ENCODE measurements at regions not wholly inside any gene's neighbourhood (a gene's known extent, or its start where the extent isn't known, plus 50 kb on each side); places are given as distances from the start of the nearest gene placed in this dataset.

DNA sequence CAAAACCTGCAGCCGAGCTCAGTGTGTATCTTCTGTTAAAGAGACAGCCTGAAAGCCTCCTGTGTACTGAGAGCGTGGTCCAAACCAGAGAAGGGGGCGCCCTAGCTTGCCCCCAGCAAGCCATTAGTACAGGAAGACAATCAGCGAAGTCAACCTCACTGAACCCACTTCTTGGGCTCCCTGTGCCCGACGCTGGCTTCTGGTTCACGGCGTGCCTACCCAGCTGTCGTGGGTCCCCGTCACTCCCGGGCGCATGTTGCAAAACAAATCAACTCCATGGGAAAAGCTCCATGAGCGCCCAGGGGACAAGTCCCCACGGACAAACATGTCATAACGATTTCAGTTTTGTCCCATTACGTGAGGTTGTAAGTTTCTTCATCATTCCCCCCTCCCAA lies 326.9 kb downstream of the SH3GL2 start:
- ATAC-seq (peak; percentile 12), DNase-seq (ENCODE audit: low spot score) (peak; percentile 15)
- TF ChIP-seq, protein P1, sequence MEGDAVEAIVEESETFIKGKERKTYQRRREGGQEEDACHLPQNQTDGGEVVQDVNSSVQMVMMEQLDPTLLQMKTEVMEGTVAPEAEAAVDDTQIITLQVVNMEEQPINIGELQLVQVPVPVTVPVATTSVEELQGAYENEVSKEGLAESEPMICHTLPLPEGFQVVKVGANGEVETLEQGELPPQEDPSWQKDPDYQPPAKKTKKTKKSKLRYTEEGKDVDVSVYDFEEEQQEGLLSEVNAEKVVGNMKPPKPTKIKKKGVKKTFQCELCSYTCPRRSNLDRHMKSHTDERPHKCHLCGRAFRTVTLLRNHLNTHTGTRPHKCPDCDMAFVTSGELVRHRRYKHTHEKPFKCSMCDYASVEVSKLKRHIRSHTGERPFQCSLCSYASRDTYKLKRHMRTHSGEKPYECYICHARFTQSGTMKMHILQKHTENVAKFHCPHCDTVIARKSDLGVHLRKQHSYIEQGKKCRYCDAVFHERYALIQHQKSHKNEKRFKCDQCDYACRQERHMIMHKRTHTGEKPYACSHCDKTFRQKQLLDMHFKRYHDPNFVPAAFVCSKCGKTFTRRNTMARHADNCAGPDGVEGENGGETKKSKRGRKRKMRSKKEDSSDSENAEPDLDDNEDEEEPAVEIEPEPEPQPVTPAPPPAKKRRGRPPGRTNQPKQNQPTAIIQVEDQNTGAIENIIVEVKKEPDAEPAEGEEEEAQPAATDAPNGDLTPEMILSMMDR (IDR thresholded peaks at IDR 0.05), result no peak
- TF ChIP-seq, protein P2, sequence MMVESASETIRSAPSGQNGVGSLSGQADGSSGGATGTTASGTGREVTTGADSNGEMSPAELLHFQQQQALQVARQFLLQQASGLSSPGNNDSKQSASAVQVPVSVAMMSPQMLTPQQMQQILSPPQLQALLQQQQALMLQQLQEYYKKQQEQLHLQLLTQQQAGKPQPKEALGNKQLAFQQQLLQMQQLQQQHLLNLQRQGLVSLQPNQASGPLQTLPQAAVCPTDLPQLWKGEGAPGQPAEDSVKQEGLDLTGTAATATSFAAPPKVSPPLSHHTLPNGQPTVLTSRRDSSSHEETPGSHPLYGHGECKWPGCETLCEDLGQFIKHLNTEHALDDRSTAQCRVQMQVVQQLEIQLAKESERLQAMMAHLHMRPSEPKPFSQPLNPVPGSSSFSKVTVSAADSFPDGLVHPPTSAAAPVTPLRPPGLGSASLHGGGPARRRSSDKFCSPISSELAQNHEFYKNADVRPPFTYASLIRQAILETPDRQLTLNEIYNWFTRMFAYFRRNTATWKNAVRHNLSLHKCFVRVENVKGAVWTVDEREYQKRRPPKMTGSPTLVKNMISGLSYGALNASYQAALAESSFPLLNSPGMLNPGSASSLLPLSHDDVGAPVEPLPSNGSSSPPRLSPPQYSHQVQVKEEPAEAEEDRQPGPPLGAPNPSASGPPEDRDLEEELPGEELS (CRISPR knock-in tag; IDR thresholded peaks at IDR 0.05), result no peak
- TF ChIP-seq, protein P3, sequence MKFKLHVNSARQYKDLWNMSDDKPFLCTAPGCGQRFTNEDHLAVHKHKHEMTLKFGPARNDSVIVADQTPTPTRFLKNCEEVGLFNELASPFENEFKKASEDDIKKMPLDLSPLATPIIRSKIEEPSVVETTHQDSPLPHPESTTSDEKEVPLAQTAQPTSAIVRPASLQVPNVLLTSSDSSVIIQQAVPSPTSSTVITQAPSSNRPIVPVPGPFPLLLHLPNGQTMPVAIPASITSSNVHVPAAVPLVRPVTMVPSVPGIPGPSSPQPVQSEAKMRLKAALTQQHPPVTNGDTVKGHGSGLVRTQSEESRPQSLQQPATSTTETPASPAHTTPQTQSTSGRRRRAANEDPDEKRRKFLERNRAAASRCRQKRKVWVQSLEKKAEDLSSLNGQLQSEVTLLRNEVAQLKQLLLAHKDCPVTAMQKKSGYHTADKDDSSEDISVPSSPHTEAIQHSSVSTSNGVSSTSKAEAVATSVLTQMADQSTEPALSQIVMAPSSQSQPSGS (CRISPR knock-in tag; IDR thresholded peaks at IDR 0.05; ENCODE audit: borderline replicate concordance, low read depth), result no peak
- TF ChIP-seq, protein P4, sequence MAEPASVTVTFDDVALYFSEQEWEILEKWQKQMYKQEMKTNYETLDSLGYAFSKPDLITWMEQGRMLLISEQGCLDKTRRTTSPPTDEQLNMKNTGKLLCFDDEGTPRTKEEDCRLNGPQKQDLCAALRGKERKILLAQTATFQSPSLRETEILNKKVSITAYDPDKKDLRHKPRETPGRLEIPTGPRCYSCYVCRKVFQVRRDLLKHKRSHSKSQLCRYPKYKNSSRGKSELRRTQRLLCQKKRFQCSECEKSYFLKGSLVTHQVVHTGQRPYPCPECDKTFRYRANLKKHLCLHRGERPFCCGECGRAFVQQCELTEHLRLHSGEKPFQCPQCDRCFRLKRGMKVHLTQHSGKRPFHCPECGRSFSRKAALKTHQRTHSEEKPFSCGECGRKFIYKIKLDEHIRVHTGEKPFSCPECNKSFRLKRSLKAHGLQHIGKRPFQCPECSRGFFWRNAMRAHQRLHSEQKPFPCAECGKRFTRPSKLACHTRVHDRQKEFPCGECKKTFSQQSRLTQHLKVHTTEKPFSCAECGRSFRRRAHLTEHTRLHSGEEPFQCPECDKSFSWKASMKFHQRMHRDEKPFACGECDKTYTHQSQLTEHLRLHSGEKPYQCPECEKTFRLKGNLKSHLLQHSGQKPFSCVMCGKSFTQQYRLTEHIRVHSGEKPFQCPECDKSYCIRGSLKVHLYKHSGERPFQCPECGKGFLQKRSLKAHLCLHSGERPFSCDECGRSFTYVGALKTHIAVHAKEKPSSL (CRISPR knock-in tag; conservative IDR thresholded peaks at IDR 0.05), result no peak
- TF ChIP-seq ZNF232 (CRISPR knock-in tag; IDR thresholded peaks at IDR 0.05) (no peak), GTF2I (CRISPR knock-in tag; conservative IDR thresholded peaks at IDR 0.05) (no peak), ZNF416 (CRISPR knock-in tag; IDR thresholded peaks at IDR 0.05) (no peak), ZNF219 (CRISPR knock-in tag; IDR thresholded peaks at IDR 0.05; ENCODE audit: borderline replicate concordance) (no peak), ETV6 (CRISPR knock-in tag; IDR thresholded peaks at IDR 0.05) (no peak), CBFB (CRISPR knock-in tag; IDR thresholded peaks at IDR 0.05; ENCODE audit: low read depth) (no peak), TCF7 (CRISPR knock-in tag; IDR thresholded peaks at IDR 0.05; ENCODE audit: low read depth) (no peak), EMX1 (CRISPR knock-in tag; IDR thresholded peaks at IDR 0.05) (no peak), FOXJ3 (CRISPR knock-in tag; IDR thresholded peaks at IDR 0.05; ENCODE audit: borderline replicate concordance) (no peak)
- TF ChIP-seq, protein P5, sequence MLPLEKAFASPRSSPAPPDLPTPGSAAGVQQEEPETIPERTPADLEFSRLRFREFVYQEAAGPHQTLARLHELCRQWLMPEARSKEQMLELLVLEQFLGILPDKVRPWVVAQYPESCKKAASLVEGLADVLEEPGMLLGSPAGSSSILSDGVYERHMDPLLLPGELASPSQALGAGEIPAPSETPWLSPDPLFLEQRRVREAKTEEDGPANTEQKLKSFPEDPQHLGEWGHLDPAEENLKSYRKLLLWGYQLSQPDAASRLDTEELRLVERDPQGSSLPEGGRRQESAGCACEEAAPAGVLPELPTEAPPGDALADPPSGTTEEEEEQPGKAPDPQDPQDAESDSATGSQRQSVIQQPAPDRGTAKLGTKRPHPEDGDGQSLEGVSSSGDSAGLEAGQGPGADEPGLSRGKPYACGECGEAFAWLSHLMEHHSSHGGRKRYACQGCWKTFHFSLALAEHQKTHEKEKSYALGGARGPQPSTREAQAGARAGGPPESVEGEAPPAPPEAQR (CRISPR knock-in tag; IDR thresholded peaks at IDR 0.05), result no peak
- TF ChIP-seq, protein P6, sequence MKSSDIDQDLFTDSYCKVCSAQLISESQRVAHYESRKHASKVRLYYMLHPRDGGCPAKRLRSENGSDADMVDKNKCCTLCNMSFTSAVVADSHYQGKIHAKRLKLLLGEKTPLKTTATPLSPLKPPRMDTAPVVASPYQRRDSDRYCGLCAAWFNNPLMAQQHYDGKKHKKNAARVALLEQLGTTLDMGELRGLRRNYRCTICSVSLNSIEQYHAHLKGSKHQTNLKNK (CRISPR knock-in tag; IDR thresholded peaks at IDR 0.05), result no peak
- TF ChIP-seq, protein P7, sequence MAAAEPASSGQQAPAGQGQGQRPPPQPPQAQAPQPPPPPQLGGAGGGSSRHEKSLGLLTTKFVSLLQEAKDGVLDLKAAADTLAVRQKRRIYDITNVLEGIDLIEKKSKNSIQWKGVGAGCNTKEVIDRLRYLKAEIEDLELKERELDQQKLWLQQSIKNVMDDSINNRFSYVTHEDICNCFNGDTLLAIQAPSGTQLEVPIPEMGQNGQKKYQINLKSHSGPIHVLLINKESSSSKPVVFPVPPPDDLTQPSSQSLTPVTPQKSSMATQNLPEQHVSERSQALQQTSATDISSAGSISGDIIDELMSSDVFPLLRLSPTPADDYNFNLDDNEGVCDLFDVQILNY (CRISPR knock-in tag; IDR thresholded peaks at IDR 0.05), result no peak
- H3K27ac Mint-ChIP-seq, result no peak overlapping the region
- H3K4me3 Mint-ChIP-seq, result peak overlapping the region; percentile 79
- H3K36me3 Mint-ChIP-seq, result no peaks in the 10 kb centered on the region
- peaks cover 70% of the 10 kb centered on the region for H3K27me3 Mint-ChIP-seq (ENCODE audit: low read depth)
- CTCF ChIA-PET, result interaction anchor here (0.7 to 2.3 kb wide), 7 partner anchors 10 to 373 kb away, joined by 3 to 16 read pairs (median 3); no protein-coding TSS in a partner anchor
- H3K4me1 Mint-ChIP-seq, result peaks cover 11% of the 10 kb centered on the region
- H3K9me3 Mint-ChIP-seq, result no peaks in the 10 kb centered on the region
- POLR2A ChIA-PET, result no interaction called here

Data from WTC11 (cell line).